ENCODE measurements at regions not wholly inside any gene's neighbourhood (a gene's known extent, or its start where the extent isn't known, plus 50 kb on each side); places are given as distances from the start of the nearest gene placed in this dataset.

GRCh38 chr5:2158767-2159166, 276.0 kb upstream of the IRX4 start:
- Histone ChIP-seq H3K4me3 (ENCODE audit: low read length) (no peak overlapping the region), H3K27me3 (ENCODE audit: control insufficient read depth, low read length) (no peaks in the 10 kb centered on the region), H3K9me3 (ENCODE audit: control insufficient read depth, insufficient read depth, low read length) (no peaks in the 10 kb centered on the region), H3K4me1 (ENCODE audit: control insufficient read depth, low read length) (no peaks in the 10 kb centered on the region), H3K36me3 (ENCODE audit: control insufficient read depth, low read length) (no peaks in the 10 kb centered on the region), H3K9me2 (replicated peaks; ENCODE audit: control insufficient read depth, low read length) (no peaks in the 10 kb centered on the region), H3F3A (ENCODE audit: control insufficient read depth, insufficient read depth) (no peaks in the 10 kb centered on the region), H4K20me1 (ENCODE audit: control insufficient read depth, insufficient read depth, low read depth, low read length) (no peaks in the 10 kb centered on the region), H3K79me2 (ENCODE audit: control insufficient read depth, low read length) (no peaks in the 10 kb centered on the region), H3K4me2 (ENCODE audit: low read length) (no peak overlapping the region), H3K27ac (ENCODE audit: low read depth, low read length) (no peak overlapping the region)
- TF ChIP-seq, protein P1, sequence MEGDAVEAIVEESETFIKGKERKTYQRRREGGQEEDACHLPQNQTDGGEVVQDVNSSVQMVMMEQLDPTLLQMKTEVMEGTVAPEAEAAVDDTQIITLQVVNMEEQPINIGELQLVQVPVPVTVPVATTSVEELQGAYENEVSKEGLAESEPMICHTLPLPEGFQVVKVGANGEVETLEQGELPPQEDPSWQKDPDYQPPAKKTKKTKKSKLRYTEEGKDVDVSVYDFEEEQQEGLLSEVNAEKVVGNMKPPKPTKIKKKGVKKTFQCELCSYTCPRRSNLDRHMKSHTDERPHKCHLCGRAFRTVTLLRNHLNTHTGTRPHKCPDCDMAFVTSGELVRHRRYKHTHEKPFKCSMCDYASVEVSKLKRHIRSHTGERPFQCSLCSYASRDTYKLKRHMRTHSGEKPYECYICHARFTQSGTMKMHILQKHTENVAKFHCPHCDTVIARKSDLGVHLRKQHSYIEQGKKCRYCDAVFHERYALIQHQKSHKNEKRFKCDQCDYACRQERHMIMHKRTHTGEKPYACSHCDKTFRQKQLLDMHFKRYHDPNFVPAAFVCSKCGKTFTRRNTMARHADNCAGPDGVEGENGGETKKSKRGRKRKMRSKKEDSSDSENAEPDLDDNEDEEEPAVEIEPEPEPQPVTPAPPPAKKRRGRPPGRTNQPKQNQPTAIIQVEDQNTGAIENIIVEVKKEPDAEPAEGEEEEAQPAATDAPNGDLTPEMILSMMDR (IDR thresholded peaks at IDR 0.05; ENCODE audit: low read depth, low read length, poor library complexity, severe bottlenecking), result no peak
- no peak for TF ChIP-seq EZH2phosphoT487 (IDR thresholded peaks at IDR 0.05; ENCODE audit: borderline replicate concordance, low read length)

GRCh38 chr5:2158109-2158508, 275.4 kb upstream of the IRX4 start:
- no peak for TF ChIP-seq EZH2phosphoT487 (IDR thresholded peaks at IDR 0.05; ENCODE audit: borderline replicate concordance, low read length)
- TF ChIP-seq, protein P1 (IDR thresholded peaks at IDR 0.05; ENCODE audit: low read depth, low read length, poor library complexity, severe bottlenecking), result no peak
- Histone ChIP-seq H3K36me3 (ENCODE audit: control insufficient read depth, low read length) (no peaks in the 10 kb centered on the region), H3K79me2 (ENCODE audit: control insufficient read depth, low read length) (no peaks in the 10 kb centered on the region), H3K4me1 (ENCODE audit: control insufficient read depth, low read length) (no peaks in the 10 kb centered on the region), H3K9me2 (replicated peaks; ENCODE audit: control insufficient read depth, low read length) (no peaks in the 10 kb centered on the region), H3K27me3 (ENCODE audit: control insufficient read depth, low read length) (no peaks in the 10 kb centered on the region), H3K9me3 (ENCODE audit: control insufficient read depth, insufficient read depth, low read length) (no peaks in the 10 kb centered on the region), H3F3A (ENCODE audit: control insufficient read depth, insufficient read depth) (no peaks in the 10 kb centered on the region), H3K27ac (ENCODE audit: low read depth, low read length) (no peak overlapping the region), H4K20me1 (ENCODE audit: control insufficient read depth, insufficient read depth, low read depth, low read length) (no peaks in the 10 kb centered on the region), H3K4me2 (ENCODE audit: low read length) (no peak overlapping the region), H3K4me3 (ENCODE audit: low read length) (no peak overlapping the region)

- H3K27me3 ChIP-seq (ENCODE audit: control insufficient read depth, low read length), result no peaks in the 10 kb centered on the region
- no peak overlapping the region for H3K27ac ChIP-seq (ENCODE audit: low read depth, low read length)
- H3K36me3 ChIP-seq (ENCODE audit: control insufficient read depth, low read length), result no peaks in the 10 kb centered on the region
- H3K79me2 ChIP-seq (ENCODE audit: control insufficient read depth, low read length), result no peaks in the 10 kb centered on the region
- H3F3A ChIP-seq (ENCODE audit: control insufficient read depth, insufficient read depth), result no peaks in the 10 kb centered on the region
- no peak overlapping the region for H3K4me2 ChIP-seq (ENCODE audit: low read length)
- H3K9me2 ChIP-seq (replicated peaks; ENCODE audit: control insufficient read depth, low read length), result no peaks in the 10 kb centered on the region
- H4K20me1 ChIP-seq (ENCODE audit: control insufficient read depth, insufficient read depth, low read depth, low read length), result no peaks in the 10 kb centered on the region
- TF ChIP-seq, protein P1 (IDR thresholded peaks at IDR 0.05; ENCODE audit: low read depth, low read length, poor library complexity, severe bottlenecking), result no peak
- no peak for TF ChIP-seq EZH2phosphoT487 (IDR thresholded peaks at IDR 0.05; ENCODE audit: borderline replicate concordance, low read length)
- no peaks in the 10 kb centered on the region for H3K4me1 ChIP-seq (ENCODE audit: control insufficient read depth, low read length)
- H3K4me3 ChIP-seq (ENCODE audit: low read length), result no peak overlapping the region
- H3K9me3 ChIP-seq (ENCODE audit: control insufficient read depth, insufficient read depth, low read length), result no peaks in the 10 kb centered on the region
Measured at GRCh38 chr5:2157372-2157771, 274.6 kb upstream of the IRX4 start.

Measured in DOHH2 (cell line).